ENCODE measurements at regions not wholly inside any gene's neighbourhood (a gene's known extent, or its start where the extent isn't known, plus 50 kb on each side); places are given as distances from the start of the nearest gene placed in this dataset.

DNA sequence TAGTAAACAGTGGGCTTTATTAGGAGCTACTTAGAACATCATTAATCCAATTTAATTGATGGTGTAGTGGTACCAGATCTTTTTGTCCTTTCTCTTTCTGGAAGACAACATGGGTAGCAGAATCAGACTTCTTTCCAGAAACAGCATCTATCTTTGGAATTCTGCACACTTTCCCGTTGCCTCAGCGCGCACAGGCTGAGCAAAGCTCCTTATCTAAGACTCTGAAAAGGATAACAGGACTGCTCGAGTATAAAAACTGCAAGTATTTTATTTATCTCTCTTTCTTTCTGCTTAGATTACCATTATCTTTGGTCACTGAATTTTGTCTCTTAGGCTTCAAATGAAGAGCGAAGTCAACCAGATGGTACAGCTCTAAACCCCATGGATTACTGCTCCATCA, 191.7 kb downstream of the DHX15 start:
- no TSS peak for BruUV-seq (replicated peaks)
- Mint-ChIP-seq H3K4me1 (ENCODE audit: insufficient read depth, unreplicated experiment) (no peaks in the 10 kb centered on the region), H3K9me3 (ENCODE audit: unreplicated experiment) (no peaks in the 10 kb centered on the region), H3K36me3 (ENCODE audit: insufficient read depth, unreplicated experiment) (no peaks in the 10 kb centered on the region), H3K4me3 (ENCODE audit: unreplicated experiment) (no peak overlapping the region), H3K27ac (ENCODE audit: low read depth, unreplicated experiment) (no peak overlapping the region), H3K27me3 (ENCODE audit: insufficient read depth, unreplicated experiment) (no peaks in the 10 kb centered on the region)
- no peak for DNase-seq (ENCODE audit: unreplicated experiment)
- intact Hi-C loops (cut with micrococcal nuclease), result no loop called here
- ChIA-PET POLR2A (interaction anchor here (0.7 to 1.2 kb wide), 2 partner anchors 350 to 512 kb away, joined by 3 to 4 read pairs; no protein-coding TSS in a partner anchor), CTCF (interaction anchor here (0.7 kb wide), 1 partner anchor 12 kb away, joined by 3 read pairs; no protein-coding TSS in a partner anchor)
- TF ChIP-seq, protein P1, sequence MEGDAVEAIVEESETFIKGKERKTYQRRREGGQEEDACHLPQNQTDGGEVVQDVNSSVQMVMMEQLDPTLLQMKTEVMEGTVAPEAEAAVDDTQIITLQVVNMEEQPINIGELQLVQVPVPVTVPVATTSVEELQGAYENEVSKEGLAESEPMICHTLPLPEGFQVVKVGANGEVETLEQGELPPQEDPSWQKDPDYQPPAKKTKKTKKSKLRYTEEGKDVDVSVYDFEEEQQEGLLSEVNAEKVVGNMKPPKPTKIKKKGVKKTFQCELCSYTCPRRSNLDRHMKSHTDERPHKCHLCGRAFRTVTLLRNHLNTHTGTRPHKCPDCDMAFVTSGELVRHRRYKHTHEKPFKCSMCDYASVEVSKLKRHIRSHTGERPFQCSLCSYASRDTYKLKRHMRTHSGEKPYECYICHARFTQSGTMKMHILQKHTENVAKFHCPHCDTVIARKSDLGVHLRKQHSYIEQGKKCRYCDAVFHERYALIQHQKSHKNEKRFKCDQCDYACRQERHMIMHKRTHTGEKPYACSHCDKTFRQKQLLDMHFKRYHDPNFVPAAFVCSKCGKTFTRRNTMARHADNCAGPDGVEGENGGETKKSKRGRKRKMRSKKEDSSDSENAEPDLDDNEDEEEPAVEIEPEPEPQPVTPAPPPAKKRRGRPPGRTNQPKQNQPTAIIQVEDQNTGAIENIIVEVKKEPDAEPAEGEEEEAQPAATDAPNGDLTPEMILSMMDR (IDR thresholded peaks at IDR 0.05; ENCODE audit: unreplicated experiment), result no peak

DNA sequence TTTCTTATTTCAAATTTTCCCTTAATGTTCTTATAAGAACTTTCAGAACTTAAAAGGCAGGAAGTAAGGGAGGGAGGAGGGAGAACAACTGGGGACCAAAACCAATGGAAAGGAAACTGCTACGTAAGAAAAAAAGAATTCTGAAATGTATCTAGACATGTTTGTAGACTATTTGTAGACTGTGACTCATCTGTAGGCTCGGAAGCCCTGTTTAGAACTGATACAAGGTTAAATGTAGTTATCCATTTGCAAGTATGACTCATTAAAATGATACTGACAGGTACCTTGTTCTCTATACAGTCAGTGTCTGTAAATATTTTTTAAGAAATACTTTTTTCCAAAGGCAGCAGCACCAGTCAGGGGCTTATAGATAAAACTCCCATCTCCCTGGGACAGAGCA, 202.0 kb downstream of the DHX15 start:
- no peaks in the 10 kb centered on the region for H3K36me3 Mint-ChIP-seq (ENCODE audit: insufficient read depth, unreplicated experiment)
- BruUV-seq (replicated peaks), result no TSS peak
- intact Hi-C loops (cut with micrococcal nuclease), result no loop called here
- ChIA-PET CTCF (interaction anchor here (0.7 kb wide), 1 partner anchor 1969 kb away, joined by 3 read pairs; no protein-coding TSS in a partner anchor), POLR2A (interaction anchor here (0.6 to 1.8 kb wide), 3 partner anchors 11 to 380 kb away, joined by 3 to 8 read pairs (median 6); no protein-coding TSS in a partner anchor)
- no peak overlapping the region for H3K4me3 Mint-ChIP-seq (ENCODE audit: unreplicated experiment)
- peaks cover 7% of the 10 kb centered on the region for H3K9me3 Mint-ChIP-seq (ENCODE audit: unreplicated experiment)
- H3K27ac Mint-ChIP-seq (ENCODE audit: low read depth, unreplicated experiment), result no peak overlapping the region
- DNase-seq (ENCODE audit: unreplicated experiment), result peak; percentile 80
- H3K4me1 Mint-ChIP-seq (ENCODE audit: insufficient read depth, unreplicated experiment), result peaks cover 13% of the 10 kb centered on the region
- no peaks in the 10 kb centered on the region for H3K27me3 Mint-ChIP-seq (ENCODE audit: insufficient read depth, unreplicated experiment)
- TF ChIP-seq, protein P1 (IDR thresholded peaks at IDR 0.05; ENCODE audit: unreplicated experiment), result no peak

DNA sequence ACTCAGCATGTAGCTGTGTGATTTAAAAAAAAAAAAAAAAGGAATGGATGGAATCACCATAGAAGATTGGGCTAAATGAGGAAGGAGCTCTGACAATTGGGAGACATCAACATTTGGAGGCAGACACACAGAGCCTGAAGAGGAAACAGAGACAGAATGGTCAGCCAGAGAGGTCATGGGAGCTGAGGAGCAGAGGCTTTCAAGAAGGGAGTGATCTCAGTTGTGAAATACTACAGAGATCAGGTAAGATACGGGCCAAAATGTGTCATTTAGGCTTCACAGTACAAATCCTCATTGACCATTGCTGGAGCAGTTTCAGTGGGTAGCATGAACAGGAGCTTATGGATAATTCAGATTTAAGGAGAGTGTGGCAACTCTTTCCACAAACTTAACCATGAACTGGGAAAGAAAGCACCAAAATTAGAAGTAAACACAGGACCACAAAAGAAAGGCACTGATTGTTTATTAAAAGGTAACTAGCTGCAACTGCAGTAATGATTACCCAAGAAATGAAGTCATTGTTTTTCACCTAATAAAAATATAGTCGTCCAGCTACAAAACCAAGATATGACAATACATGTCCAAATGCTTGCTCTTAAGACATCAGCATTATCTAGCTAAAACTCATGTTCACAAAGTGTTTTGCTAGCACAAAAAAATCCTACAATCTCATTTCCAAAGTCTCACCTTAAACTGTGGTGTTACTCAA, 203.2 kb downstream of the DHX15 start:
- DNase-seq (ENCODE audit: unreplicated experiment), result peak; percentile 7
- intact Hi-C loops (cut with micrococcal nuclease), result no loop called here
- Mint-ChIP-seq H3K9me3 (ENCODE audit: unreplicated experiment) (peaks cover 7% of the 10 kb centered on the region), H3K27ac (ENCODE audit: low read depth, unreplicated experiment) (peak overlapping the region; percentile 43), H3K4me3 (ENCODE audit: unreplicated experiment) (no peak overlapping the region), H3K27me3 (ENCODE audit: insufficient read depth, unreplicated experiment) (no peaks in the 10 kb centered on the region), H3K4me1 (ENCODE audit: insufficient read depth, unreplicated experiment) (peaks cover 13% of the 10 kb centered on the region), H3K36me3 (ENCODE audit: insufficient read depth, unreplicated experiment) (no peaks in the 10 kb centered on the region)
- ChIA-PET CTCF (interaction anchor here (0.6 to 1.1 kb wide), 6 partner anchors 11 to 83 kb away, joined by 3 to 7 read pairs (median 3); no protein-coding TSS in a partner anchor), POLR2A (interaction anchor here (0.6 to 1.8 kb wide), 7 partner anchors 9 to 500 kb away, joined by 3 to 8 read pairs (median 3); no protein-coding TSS in a partner anchor)
- TF ChIP-seq, protein P1 (IDR thresholded peaks at IDR 0.05; ENCODE audit: unreplicated experiment), result no peak
- BruUV-seq (replicated peaks), result no TSS peak

DNA sequence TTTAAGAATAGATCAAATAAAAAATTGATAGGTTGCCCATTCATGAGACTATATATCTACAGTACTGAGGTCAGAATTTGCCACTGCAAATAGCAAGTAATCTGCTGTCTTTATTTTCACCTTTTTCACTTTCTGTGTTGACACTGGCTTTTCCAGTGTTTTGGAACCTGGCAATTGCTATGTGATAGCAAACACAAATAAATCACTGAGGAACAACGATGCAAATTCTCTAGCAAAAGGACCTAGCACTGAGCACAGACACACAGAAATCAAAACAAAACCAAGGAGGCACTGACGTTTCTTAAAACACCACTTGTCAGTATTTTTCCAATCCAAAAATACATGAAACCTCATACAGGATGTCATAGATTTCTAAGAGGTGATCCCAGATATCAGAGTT, 210.7 kb downstream of the DHX15 start:
- Mint-ChIP-seq H3K27me3 (ENCODE audit: insufficient read depth, unreplicated experiment) (no peaks in the 10 kb centered on the region), H3K9me3 (ENCODE audit: unreplicated experiment) (no peaks in the 10 kb centered on the region), H3K4me1 (ENCODE audit: insufficient read depth, unreplicated experiment) (no peaks in the 10 kb centered on the region), H3K4me3 (ENCODE audit: unreplicated experiment) (no peak overlapping the region), H3K27ac (ENCODE audit: low read depth, unreplicated experiment) (no peak overlapping the region), H3K36me3 (ENCODE audit: insufficient read depth, unreplicated experiment) (no peaks in the 10 kb centered on the region)
- POLR2A ChIA-PET, result no interaction called here
- CTCF ChIA-PET, result interaction anchor here (0.9 kb wide), 1 partner anchor 16 kb away, joined by 3 read pairs; no protein-coding TSS in a partner anchor
- TF ChIP-seq, protein P1 (IDR thresholded peaks at IDR 0.05; ENCODE audit: unreplicated experiment), result no peak
- BruUV-seq (replicated peaks), result no TSS peak
- DNase-seq (ENCODE audit: unreplicated experiment), result no peak
- intact Hi-C loops (cut with micrococcal nuclease), result no loop called here
